HFF-Myc (cell line): ENCODE measurements at regions not wholly inside any gene's neighbourhood (a gene's known extent, or its start where the extent isn't known, plus 50 kb on each side); places are given as distances from the start of the nearest gene placed in this dataset.

ENCODE experiments used
- DNase-seq: peaks from one replicate; pipeline ENCODE4 v3.0.0-alpha.2; 2011; ENCODE audit warnings: low read depth; ENCODE audit errors: extremely low read depth
- H3K4me3 ChIP-seq: replicated peaks from 2 replicates; pipeline ENCODE4 v1.5.1; 2011; ENCODE audit warnings: low read depth, mild to moderate bottlenecking, control low read depth, low read length
- TF ChIP-seq, protein P1 (sequence below): IDR thresholded peaks from 2 replicates; pipeline ENCODE4 v1.5.1; 2012; ENCODE audit warnings: mild to moderate bottlenecking, low read depth, low read length, control low read depth; ENCODE audit errors: missing control alignments

DNA sequence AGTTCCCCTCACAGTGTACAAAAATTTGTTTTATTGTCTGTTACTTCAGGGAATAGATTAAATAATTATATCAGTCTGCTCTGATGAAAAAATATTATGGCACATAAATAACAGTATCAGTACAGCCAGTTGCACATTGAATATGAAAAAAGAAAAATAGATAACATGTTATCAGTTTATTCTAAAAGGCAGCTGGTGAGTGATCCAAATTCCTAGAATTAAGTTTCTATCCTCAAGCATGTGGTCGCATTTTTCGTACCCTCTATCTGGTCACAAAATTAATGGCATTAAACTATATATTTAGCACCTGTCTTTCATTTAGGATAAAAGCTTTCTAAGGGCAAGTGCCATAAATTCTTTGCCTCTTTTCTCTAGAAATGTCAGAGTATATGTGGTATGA lies 944.8 kb upstream of the PCDH9 start:
- H3K4me3 ChIP-seq = no peak overlapping the region
- TF ChIP-seq, protein P1, sequence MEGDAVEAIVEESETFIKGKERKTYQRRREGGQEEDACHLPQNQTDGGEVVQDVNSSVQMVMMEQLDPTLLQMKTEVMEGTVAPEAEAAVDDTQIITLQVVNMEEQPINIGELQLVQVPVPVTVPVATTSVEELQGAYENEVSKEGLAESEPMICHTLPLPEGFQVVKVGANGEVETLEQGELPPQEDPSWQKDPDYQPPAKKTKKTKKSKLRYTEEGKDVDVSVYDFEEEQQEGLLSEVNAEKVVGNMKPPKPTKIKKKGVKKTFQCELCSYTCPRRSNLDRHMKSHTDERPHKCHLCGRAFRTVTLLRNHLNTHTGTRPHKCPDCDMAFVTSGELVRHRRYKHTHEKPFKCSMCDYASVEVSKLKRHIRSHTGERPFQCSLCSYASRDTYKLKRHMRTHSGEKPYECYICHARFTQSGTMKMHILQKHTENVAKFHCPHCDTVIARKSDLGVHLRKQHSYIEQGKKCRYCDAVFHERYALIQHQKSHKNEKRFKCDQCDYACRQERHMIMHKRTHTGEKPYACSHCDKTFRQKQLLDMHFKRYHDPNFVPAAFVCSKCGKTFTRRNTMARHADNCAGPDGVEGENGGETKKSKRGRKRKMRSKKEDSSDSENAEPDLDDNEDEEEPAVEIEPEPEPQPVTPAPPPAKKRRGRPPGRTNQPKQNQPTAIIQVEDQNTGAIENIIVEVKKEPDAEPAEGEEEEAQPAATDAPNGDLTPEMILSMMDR = no peak
- DNase-seq = no peak

DNA sequence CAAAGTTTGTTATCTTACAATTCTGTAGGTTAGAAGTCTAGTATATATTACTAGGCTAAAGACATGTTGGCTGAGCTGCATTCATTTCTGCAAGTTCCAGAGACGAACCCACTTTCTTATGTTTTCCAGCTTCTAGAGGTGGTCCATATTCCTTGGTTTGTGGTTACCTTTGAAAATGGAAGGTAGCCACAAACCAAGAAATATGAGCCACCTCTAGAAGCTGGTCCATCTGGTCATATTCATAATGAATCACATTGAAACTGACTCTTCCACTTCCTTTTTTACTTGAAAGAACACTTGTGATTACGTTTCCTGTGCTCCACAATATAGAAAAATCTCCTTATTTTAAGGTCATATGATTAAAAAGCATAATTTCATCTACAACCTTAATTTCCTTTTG lies 943.0 kb upstream of the PCDH9 start:
- TF ChIP-seq, protein P1 = no peak
- no peak overlapping the region for H3K4me3 ChIP-seq
- no peak for DNase-seq

DNA sequence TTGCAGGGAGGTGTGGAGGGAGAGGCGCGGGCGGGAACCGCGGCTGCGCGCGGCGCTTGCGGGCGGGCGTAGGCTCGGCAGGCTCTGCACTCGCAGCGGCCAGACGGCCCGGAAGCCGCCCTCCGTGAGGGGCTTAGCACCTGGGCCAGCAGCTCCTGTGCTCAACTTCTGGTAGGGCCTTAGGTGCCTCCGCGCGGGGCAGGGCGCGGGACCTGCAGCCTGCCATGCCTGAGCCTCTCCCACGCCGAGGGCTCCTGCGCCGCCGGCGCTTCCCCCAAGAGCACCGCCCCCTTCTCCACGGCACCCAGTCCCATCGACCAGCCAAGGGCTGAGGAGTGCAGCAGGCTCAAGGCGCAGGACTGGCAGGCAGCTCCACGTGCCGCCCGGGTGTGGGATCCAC lies 940.8 kb upstream of the PCDH9 start:
- DNase-seq = no peak
- TF ChIP-seq, protein P1 = no peak
- no peak overlapping the region for H3K4me3 ChIP-seq

GRCh38 chr13:68168448-68168847 lies 938.3 kb upstream of the PCDH9 start:
- DNase-seq = no peak
- no peak overlapping the region for H3K4me3 ChIP-seq
- TF ChIP-seq, protein P1 = no peak

DNA sequence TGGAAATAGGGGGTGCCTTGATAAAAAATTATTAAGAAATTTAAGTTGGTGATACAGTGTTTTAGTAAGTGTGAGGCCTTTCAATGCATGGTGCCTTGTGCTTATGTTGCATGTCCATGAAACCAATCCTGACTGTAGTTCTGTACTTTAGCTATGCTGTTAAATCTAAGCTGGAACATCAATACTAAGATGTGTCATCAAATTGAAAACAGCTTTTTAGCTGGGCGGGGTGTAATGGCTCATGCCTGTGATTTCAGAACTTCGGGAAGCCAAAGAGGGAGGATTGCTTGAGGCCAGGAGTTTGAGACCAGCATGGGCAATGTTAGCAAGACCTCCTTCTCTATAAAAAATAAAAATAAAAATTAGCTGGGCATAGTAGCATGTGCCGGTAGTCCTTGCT lies 930.3 kb upstream of the PCDH9 start:
- no peak for DNase-seq
- no peak overlapping the region for H3K4me3 ChIP-seq

GRCh38 chr13:68152414-68152813 lies 922.3 kb upstream of the PCDH9 start:
- DNase-seq = no peak
- H3K4me3 ChIP-seq = no peak overlapping the region
- TF ChIP-seq, protein P1 = no peak

More for the DNA sequence above, 930.3 kb upstream of the PCDH9 start:
- TF ChIP-seq, protein P1 = no peak

GRCh38 chr13:68145852-68146251 lies 915.7 kb upstream of the PCDH9 start:
- TF ChIP-seq, protein P1 = no peak
- no peak overlapping the region for H3K4me3 ChIP-seq
- DNase-seq = no peak
